Activated CD4-positive, alpha-beta T cell treated with anti-CD3 and anti-CD28 coated beads, Interleukin-2, amount 10 ng/mL, durations not matched to agents 24 days and 14 days (primary cell): ENCODE measurements at regions not wholly inside any gene's neighbourhood (a gene's known extent, or its start where the extent isn't known, plus 50 kb on each side); places are given as distances from the start of the nearest gene placed in this dataset.

Source experiments
- DNase-seq: peaks from one replicate; pipeline ENCODE4 v3.0.0; 2022
- H3K27ac Mint-ChIP-seq: one replicate; pipeline ENCODE4 v1.8.0; 2022; ENCODE audit warnings: mild to moderate bottlenecking, mixed read lengths
- H3K27me3 Mint-ChIP-seq: one replicate; pipeline ENCODE4 v1.8.0; 2022; ENCODE audit warnings: mixed read lengths
- H3K36me3 Mint-ChIP-seq: one replicate; pipeline ENCODE4 v1.8.0; 2022; ENCODE audit warnings: low read depth, mild to moderate bottlenecking, mixed read lengths
- H3K4me1 Mint-ChIP-seq: one replicate; pipeline ENCODE4 v1.8.0; 2021; ENCODE audit warnings: mixed read lengths
- H3K4me3 Mint-ChIP-seq: one replicate; pipeline ENCODE4 v1.8.0; 2022; ENCODE audit warnings: mild to moderate bottlenecking, moderate library complexity, mixed read lengths
- H3K9me3 Mint-ChIP-seq: one replicate; pipeline ENCODE4 v1.8.0; 2021; ENCODE audit warnings: mixed read lengths
- intact Hi-C: fragments of 100-400 bp; cut with micrococcal nuclease; formaldehyde crosslinking; loops from one replicate; pipeline ENCODE4 v1.15.1; 2023

DNA sequence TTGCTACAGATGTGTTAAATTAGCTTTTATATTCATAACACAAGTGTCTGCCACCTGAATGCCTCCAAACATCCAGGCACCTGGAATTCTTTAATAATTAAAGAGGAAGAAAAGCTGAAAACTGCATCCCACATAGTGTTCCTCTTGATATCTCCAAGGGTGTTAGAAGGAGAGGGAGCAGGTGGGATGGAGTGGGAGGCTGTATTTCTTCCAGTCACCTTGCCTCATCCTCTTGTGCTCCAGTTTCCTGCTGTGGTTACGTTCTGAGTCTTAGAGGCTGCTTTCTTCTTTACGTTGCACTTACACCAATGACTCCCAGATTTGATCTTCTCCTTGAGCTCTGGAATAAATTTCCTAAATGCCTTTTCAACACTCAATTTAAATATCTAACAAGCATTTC, 230.3 kb upstream of the LYPLAL1 start:
- intact Hi-C loops, result no loop called here
- Mint-ChIP-seq H3K4me1 (no peaks in the 10 kb centered on the region), H3K36me3 (no peaks in the 10 kb centered on the region), H3K4me3 (no peak overlapping the region), H3K9me3 (no peaks in the 10 kb centered on the region), H3K27me3 (no peaks in the 10 kb centered on the region), H3K27ac (no peak overlapping the region)
- no peak for DNase-seq

DNA sequence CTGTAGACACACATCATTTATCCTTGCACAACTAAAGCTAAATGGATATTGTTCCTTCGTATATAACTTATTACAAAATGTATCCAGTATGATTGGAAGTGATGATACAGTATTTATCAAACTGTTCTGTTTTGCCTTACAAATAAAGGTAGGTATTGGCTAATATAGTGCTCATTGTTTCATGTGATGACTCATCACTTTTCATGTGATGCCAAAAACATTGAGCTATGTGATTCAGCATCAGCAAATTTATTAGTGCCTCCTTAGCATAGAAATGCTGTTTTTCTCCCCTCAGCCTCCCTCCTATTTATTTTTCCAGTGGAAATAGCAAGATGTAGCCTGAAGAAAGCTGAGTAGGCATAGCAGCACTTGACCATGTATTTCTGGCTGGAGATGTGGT, 228.6 kb upstream of the LYPLAL1 start:
- intact Hi-C loops, result no loop called here
- no peaks in the 10 kb centered on the region for H3K36me3 Mint-ChIP-seq
- no peaks in the 10 kb centered on the region for H3K27me3 Mint-ChIP-seq
- no peaks in the 10 kb centered on the region for H3K4me1 Mint-ChIP-seq
- no peak overlapping the region for H3K4me3 Mint-ChIP-seq
- DNase-seq, result no peak
- H3K9me3 Mint-ChIP-seq, result no peaks in the 10 kb centered on the region
- no peak overlapping the region for H3K27ac Mint-ChIP-seq

DNA sequence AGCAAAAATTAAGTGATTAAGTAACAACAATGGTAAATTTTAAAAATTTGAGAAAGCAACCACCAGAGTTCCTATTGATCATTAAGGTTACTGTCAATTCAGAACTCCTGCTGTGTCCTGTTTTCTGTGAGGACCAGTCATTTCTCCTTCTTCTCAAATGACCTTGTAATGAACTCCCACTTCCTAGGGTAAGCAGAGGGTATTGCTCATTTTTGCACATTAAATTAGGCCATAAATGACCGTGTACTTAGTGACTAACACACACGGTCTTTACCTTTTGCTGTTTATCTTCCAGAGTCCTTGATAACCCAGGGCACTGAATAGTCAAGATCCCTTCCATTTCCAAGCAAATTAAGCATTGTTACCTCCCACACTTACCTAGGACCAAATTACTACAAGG, 227.5 kb upstream of the LYPLAL1 start:
- Mint-ChIP-seq H3K4me1 (no peaks in the 10 kb centered on the region), H3K27me3 (no peaks in the 10 kb centered on the region), H3K4me3 (no peak overlapping the region), H3K9me3 (no peaks in the 10 kb centered on the region), H3K27ac (no peak overlapping the region), H3K36me3 (no peaks in the 10 kb centered on the region)
- no peak for DNase-seq
- intact Hi-C loops, result no loop called here

DNA sequence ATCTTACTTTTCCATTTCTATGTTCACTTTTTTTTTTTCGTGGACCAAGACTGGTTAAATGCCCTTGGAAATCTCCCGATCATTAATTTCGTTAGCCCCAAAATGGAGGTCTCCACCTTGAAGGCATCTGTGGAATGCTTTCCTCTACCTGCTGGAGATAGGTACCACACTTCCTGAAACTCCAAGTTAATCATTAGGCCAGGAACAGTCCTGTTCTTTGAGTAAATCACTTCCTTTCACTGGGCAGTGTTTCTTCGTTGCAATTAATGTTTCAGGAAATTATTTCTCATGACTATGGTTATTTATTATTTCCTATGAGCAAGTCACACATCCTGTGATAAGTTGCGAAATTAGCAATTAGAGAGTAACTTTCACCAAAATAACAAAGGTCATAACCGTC, 225.2 kb upstream of the LYPLAL1 start:
- Mint-ChIP-seq H3K36me3 (no peaks in the 10 kb centered on the region), H3K27me3 (no peaks in the 10 kb centered on the region), H3K4me3 (no peak overlapping the region), H3K27ac (no peak overlapping the region), H3K4me1 (no peaks in the 10 kb centered on the region), H3K9me3 (no peaks in the 10 kb centered on the region)
- intact Hi-C loops, result no loop called here
- DNase-seq, result no peak

DNA sequence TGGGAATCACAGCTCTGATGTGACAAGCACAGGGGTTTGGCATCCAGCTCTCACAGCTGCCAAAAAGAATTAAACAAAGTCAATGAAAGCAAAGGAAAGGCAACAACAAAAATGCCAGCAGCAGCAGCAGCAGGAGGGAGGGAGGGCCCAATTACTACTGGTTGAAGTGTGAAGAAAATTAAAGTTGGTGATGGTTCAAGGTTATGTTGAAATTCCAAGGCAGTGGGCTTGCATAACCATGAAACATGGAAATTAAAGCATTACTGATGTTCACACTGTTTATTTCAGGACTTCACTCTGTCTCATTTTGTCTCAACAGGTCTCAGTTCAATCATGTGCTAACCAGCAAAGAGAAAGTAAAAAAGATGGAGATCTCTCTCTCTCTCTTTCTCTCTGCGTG, 220.3 kb upstream of the LYPLAL1 start:
- H3K9me3 Mint-ChIP-seq, result no peaks in the 10 kb centered on the region
- H3K4me3 Mint-ChIP-seq, result no peak overlapping the region
- no peaks in the 10 kb centered on the region for H3K36me3 Mint-ChIP-seq
- no peak for DNase-seq
- no peak overlapping the region for H3K27ac Mint-ChIP-seq
- H3K4me1 Mint-ChIP-seq, result no peaks in the 10 kb centered on the region
- intact Hi-C loops, result no loop called here
- H3K27me3 Mint-ChIP-seq, result no peaks in the 10 kb centered on the region

DNA sequence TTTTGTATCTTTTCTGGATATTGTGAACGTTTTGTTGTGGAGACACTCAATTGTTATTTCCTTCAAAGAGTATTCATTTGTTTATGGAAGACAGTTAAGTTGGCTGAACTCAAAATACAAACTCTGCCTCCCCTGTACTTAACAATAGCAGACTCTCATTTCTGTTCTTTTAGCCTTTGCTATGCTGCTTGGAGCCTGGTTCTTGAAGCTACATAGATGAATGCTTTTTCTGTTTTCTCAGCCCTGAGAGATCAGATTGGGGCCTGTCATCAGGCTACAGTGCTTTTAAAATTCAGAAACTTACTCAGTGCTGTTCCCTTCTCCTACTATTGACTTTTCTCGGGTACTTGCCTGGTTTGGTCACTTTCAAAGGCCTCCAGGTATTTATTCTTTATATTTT, 215.7 kb upstream of the LYPLAL1 start:
- intact Hi-C loops, result no loop called here
- no peak for DNase-seq
- H3K4me1 Mint-ChIP-seq, result no peaks in the 10 kb centered on the region

DNA sequence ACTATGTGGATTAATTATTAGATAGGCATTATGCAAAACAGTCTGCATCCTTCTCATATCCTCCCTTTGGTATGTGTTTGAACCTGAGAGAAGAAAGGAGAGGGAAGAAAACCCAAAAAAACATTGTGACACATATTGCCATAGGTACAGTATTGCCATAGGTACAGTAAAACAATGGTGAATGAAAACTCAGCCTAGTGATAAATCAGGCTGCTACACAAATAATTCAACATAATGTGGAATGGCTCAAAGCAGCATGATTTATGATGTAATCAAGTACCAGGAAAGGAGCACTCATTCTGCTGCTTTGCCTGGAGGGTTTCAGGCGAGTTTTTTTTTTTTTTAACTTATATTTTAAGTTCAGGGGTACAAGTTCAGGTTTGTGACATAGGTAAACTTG, 213.9 kb upstream of the LYPLAL1 start:
- intact Hi-C loops, result no loop called here
- no peak overlapping the region for H3K27ac Mint-ChIP-seq
- no peaks in the 10 kb centered on the region for H3K9me3 Mint-ChIP-seq
- no peaks in the 10 kb centered on the region for H3K27me3 Mint-ChIP-seq
- DNase-seq, result no peak
- no peak overlapping the region for H3K4me3 Mint-ChIP-seq
- H3K36me3 Mint-ChIP-seq, result no peaks in the 10 kb centered on the region
- H3K4me1 Mint-ChIP-seq, result no peaks in the 10 kb centered on the region

More for the DNA sequence above, 215.7 kb upstream of the LYPLAL1 start:
- Mint-ChIP-seq H3K27me3 (no peaks in the 10 kb centered on the region), H3K9me3 (no peaks in the 10 kb centered on the region), H3K27ac (no peak overlapping the region), H3K4me3 (no peak overlapping the region), H3K36me3 (no peaks in the 10 kb centered on the region)

DNA sequence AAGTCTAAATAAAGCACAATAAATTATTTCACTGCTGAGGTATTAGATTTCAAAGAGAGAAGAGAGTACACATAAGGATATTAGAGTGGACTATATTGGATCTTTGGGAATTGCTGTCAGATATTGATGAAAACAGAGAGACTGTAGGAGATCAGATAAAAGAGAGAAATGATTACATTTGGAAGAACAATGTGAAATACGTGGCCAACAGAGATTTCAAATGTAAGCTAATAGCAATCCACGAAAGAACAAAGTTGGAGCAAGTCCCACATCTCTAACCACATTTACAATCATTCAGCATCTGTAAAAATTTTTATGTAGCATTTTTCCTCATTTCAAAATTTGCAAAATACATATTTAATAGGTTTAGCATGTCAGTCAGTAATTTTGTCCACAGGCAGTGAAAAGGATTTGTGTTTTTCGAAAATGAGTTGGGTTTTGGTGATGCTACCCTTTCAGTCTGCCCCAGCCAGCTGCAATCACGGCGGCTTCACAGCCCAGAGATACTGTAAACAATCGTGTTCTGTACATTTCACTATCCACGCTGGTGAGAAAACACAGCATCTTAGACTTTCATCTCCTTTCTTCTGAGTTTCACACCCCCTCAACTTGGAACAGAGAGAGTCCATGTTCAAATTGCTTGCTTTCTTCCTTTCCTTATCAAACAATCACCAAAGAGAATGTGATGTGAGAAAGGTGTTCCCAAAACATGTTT, 209.1 kb upstream of the LYPLAL1 start:
- H3K36me3 Mint-ChIP-seq, result no peaks in the 10 kb centered on the region
- H3K4me1 Mint-ChIP-seq, result no peaks in the 10 kb centered on the region
- no peak overlapping the region for H3K4me3 Mint-ChIP-seq
- no peaks in the 10 kb centered on the region for H3K9me3 Mint-ChIP-seq
- no peaks in the 10 kb centered on the region for H3K27me3 Mint-ChIP-seq
- no peak for DNase-seq
- intact Hi-C loops, result no loop called here
- H3K27ac Mint-ChIP-seq, result no peak overlapping the region

DNA sequence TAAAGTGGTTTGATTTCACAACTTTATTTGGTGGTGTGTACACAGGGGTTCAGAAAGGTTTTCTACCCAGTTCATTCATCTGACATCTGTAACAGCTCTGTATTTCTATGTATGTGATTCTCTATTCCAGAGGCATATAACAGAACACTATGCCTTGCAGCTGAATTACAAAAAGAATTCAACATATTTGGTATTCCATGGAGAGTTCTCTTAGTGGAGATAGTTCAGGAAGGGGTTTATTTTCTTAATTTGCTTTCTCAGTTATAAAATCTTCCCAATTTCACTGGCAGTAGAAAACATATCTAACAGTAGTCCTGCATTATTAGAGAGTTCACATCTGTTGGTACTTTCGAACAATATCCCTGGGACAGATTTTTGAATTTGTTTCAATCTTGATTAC, 207.9 kb upstream of the LYPLAL1 start:
- no peak for DNase-seq
- Mint-ChIP-seq H3K4me1 (no peaks in the 10 kb centered on the region), H3K27me3 (no peaks in the 10 kb centered on the region), H3K27ac (no peak overlapping the region), H3K36me3 (no peaks in the 10 kb centered on the region), H3K4me3 (no peak overlapping the region), H3K9me3 (no peaks in the 10 kb centered on the region)
- intact Hi-C loops, result no loop called here

DNA sequence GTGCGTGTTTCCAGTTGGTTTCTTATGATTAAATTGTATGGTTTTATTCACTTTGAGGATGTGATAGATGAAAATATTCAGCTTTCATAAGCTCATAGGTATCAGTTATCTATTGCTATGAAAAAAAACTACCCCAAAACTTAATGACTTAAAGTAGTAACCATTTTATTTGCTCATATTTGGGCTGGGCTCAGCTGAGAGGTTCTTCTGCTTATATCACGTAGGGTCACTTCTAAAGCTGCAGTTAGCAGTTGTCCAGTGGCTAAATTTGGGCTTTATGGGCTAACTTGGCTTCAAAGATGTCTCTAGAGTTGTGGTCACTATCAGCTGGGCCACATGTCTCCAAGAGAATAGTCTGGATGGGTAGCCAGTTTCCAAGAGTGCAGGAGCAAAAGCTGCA, 206.4 kb upstream of the LYPLAL1 start:
- Mint-ChIP-seq H3K9me3 (no peaks in the 10 kb centered on the region), H3K4me1 (no peaks in the 10 kb centered on the region), H3K36me3 (no peaks in the 10 kb centered on the region), H3K27me3 (no peaks in the 10 kb centered on the region), H3K4me3 (no peak overlapping the region), H3K27ac (no peak overlapping the region)
- intact Hi-C loops, result no loop called here
- DNase-seq, result no peak

DNA sequence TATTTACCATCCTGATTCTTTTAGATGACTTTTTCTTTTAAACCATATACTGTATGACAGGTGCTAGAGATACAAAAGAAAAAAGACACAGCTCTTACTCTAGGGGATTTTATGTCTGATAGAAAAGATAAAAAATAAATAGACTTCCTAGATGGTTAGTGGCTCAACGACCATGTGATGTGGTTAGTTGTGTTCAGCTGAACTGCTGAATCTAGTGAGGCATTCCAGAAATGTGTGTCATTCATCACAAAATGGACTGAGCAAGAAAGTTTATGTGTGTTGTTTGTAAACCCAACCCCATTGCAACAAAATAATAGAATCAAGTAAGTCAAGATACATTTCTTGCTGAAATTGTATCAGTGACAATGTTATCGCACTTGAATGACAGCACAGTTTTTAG, 205.8 kb upstream of the LYPLAL1 start:
- Mint-ChIP-seq H3K9me3 (peaks cover 3% of the 10 kb centered on the region), H3K36me3 (no peaks in the 10 kb centered on the region), H3K4me1 (no peaks in the 10 kb centered on the region), H3K27me3 (no peaks in the 10 kb centered on the region), H3K4me3 (no peak overlapping the region), H3K27ac (no peak overlapping the region)
- intact Hi-C loops, result no loop called here
- DNase-seq, result no peak

DNA sequence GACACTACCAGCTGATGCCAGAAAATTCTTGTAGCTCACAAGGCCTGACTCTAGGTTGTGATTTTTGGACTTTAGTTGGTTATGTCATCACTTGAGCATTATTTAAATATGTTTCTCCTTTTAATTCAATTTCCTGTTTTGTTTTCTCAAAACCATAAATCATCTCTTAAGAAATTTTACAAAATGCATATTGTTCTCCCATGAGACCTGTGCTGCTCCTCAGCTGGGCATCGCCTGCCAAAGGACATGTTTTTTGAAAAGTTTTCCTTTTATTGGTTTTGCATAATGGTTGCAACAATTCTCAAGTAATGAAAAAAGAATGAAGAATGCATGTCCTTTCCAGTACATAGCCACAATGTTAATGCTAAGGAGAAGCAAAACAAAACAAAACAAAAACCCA, 204.7 kb upstream of the LYPLAL1 start:
- DNase-seq, result no peak
- H3K27ac Mint-ChIP-seq, result no peak overlapping the region
- peaks cover 3% of the 10 kb centered on the region for H3K9me3 Mint-ChIP-seq
- intact Hi-C loops, result no loop called here
- no peaks in the 10 kb centered on the region for H3K36me3 Mint-ChIP-seq
- no peaks in the 10 kb centered on the region for H3K27me3 Mint-ChIP-seq
- H3K4me1 Mint-ChIP-seq, result no peaks in the 10 kb centered on the region
- H3K4me3 Mint-ChIP-seq, result no peak overlapping the region

DNA sequence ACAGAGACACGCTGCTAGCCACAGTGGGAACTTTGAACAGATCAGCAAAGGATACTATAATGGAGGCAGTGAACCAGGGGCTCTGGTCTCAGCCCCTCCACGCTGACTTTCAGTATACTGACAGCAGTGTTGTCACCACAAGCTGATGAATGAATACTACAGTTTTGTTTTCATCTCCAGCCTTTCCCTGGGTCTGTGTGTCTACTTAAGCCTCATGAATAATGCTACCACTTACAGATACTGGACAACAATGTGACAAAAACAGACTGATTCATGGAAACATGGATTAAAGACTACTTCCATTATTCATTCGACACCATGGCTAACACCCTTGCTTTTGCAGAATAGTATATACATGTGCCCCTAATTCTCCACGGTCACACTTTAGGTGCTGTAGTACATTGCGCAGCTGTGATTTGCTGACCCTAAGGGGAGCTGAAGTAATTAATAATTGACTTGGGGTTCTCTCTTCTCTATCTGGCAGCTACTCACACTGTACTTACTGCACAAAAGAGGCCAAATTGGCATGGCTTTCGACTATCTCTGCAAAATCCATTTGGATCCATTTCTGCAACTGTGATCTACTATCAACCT, 203.2 kb upstream of the LYPLAL1 start:
- H3K36me3 Mint-ChIP-seq, result no peaks in the 10 kb centered on the region
- DNase-seq, result no peak
- intact Hi-C loops, result no loop called here
- no peaks in the 10 kb centered on the region for H3K27me3 Mint-ChIP-seq
- H3K27ac Mint-ChIP-seq, result no peak overlapping the region
- H3K4me1 Mint-ChIP-seq, result no peaks in the 10 kb centered on the region
- H3K9me3 Mint-ChIP-seq, result peaks cover 3% of the 10 kb centered on the region
- H3K4me3 Mint-ChIP-seq, result no peak overlapping the region

DNA sequence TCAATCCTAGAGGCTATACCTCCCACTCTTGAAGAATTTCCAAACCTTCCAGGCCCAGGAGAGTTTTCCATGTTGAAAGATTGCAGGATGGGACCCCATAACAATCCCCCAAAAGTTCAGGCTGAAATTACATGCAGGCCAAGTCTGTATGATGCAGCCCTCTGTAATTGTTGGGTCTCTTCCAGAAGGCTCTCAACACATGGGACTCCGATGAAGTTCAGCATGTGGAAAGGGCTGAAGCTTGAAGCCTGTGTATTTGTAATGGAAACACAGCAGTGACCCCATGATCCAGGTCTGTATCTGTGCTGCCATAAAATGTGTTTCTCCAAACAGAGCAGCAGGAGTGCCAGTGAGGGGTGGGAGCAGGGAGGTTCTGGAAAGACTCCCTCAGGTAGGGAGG, 202.5 kb upstream of the LYPLAL1 start:
- intact Hi-C loops, result no loop called here
- DNase-seq, result no peak
- Mint-ChIP-seq H3K4me1 (no peaks in the 10 kb centered on the region), H3K27me3 (no peaks in the 10 kb centered on the region), H3K36me3 (no peaks in the 10 kb centered on the region), H3K4me3 (no peak overlapping the region), H3K9me3 (peaks cover 3% of the 10 kb centered on the region), H3K27ac (no peak overlapping the region)

DNA sequence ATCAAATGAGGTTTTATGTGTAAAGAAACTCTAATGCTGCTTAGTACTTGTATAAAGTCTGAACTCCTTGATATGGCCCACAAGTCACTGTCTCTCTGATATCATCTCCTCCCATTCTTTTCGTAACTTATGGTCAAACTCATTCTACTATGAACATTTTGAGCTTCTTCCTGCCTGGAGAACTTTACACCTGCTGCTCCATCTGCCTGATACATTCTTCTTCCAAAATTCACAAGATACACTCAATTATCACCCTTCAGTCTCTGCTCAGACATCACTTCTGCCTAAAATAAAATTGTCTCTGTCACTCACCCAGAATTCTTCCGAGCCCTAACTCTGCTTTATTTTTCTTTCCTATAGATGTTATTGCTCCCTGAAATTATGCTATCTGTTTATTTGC, 192.8 kb upstream of the LYPLAL1 start:
- no peaks in the 10 kb centered on the region for H3K36me3 Mint-ChIP-seq
- intact Hi-C loops, result no loop called here

More for the DNA sequence above, 192.8 kb upstream of the LYPLAL1 start:
- H3K4me1 Mint-ChIP-seq, result no peaks in the 10 kb centered on the region
- no peak overlapping the region for H3K27ac Mint-ChIP-seq
- no peak overlapping the region for H3K4me3 Mint-ChIP-seq
- no peaks in the 10 kb centered on the region for H3K9me3 Mint-ChIP-seq
- no peaks in the 10 kb centered on the region for H3K27me3 Mint-ChIP-seq
- no peak for DNase-seq
